Body of pancreas (tissue), 4 donors: ENCODE measurements at regions not wholly inside any gene's neighbourhood (a gene's known extent, or its start where the extent isn't known, plus 50 kb on each side); places are given as distances from the start of the nearest gene placed in this dataset.
"Not testable (repeated sequence)": the region's sequence is repeated elsewhere in the genome, so short reads cannot be mapped to it uniquely, and the experiment has no call there.

Experiments used
- POLR2A ChIP-seq, 3 donors: fragments of 450-650 bp; IDR thresholded peaks; one replicate each; pipeline ENCODE4 v1.6.1; 2016; ENCODE audit warnings: antibody characterized with exemption in 3 of 3, mild to moderate bottlenecking in 2 of 3
- TF ChIP-seq, protein P1 (sequence below), 7 experiments: fragments of 450-650 bp in 4 of 7; fragments of 200-600 bp in 3 of 7; sonication (generic) in 3 of 7; IDR thresholded peaks; one replicate each; pipeline ENCODE4 v1.5.1; 2016 to 2019; ENCODE audit warnings: antibody characterized with exemption in 7 of 7

DNA sequence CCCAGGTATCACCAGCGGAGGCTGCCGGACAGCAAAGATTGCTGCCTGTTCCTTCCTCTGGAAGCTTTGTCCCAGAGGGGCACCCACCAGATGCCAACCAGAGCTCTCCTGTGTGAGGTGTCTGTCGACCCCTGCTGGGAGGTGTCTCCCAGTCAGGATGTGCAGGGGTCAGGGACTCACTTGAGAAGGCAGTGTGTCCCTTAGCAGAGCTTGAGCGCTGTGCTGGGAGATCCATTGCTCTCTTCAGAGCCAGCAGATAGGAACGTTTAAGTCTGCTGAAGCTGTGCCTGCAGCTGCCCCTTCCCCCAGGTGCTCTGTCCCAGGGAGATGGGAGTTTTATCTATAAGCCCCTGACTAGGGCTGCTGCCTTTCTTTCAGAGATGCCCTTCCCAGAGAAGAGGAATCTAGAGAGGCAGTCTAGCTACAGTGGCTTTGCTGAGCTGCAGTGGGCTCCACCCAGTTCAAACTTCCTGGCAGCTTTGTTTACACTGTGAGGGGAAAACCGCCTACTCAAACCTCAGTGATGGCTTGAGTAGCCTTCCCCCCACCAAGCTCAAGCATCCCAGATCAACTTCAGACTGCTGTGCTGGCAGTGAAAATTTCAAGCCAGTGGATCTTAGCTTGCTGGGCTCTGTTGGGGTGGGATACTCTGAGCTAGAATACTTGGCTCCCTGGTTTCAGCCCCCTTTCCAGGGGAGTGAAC lies 253.7 kb downstream of the SPATA31A6 start:
- TF ChIP-seq, protein P1, sequence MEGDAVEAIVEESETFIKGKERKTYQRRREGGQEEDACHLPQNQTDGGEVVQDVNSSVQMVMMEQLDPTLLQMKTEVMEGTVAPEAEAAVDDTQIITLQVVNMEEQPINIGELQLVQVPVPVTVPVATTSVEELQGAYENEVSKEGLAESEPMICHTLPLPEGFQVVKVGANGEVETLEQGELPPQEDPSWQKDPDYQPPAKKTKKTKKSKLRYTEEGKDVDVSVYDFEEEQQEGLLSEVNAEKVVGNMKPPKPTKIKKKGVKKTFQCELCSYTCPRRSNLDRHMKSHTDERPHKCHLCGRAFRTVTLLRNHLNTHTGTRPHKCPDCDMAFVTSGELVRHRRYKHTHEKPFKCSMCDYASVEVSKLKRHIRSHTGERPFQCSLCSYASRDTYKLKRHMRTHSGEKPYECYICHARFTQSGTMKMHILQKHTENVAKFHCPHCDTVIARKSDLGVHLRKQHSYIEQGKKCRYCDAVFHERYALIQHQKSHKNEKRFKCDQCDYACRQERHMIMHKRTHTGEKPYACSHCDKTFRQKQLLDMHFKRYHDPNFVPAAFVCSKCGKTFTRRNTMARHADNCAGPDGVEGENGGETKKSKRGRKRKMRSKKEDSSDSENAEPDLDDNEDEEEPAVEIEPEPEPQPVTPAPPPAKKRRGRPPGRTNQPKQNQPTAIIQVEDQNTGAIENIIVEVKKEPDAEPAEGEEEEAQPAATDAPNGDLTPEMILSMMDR (IDR thresholded peaks at IDR 0.05) = not testable (repeated sequence)
- not testable (repeated sequence) for TF ChIP-seq POLR2A (IDR thresholded peaks at IDR 0.05)
